Colonic mucosa (tissue), 4 donors: ENCODE measurements at regions not wholly inside any gene's neighbourhood (a gene's known extent, or its start where the extent isn't known, plus 50 kb on each side); places are given as distances from the start of the nearest gene placed in this dataset.

Experiments used
- DNase-seq: peaks from one replicate; pipeline ENCODE4 v3.0.0-alpha.2; 2020
- H3K27ac ChIP-seq: fragments of 200-600 bp; one replicate; pipeline ENCODE4 v1.8.0; 2021
- H3K27me3 ChIP-seq: fragments of 200-600 bp; one replicate; pipeline ENCODE4 v1.8.0; 2021
- H3K36me3 ChIP-seq: fragments of 200-600 bp; one replicate; pipeline ENCODE4 v1.8.0; 2021
- H3K4me1 ChIP-seq: fragments of 200-600 bp; one replicate; pipeline ENCODE4 v1.8.0; 2021; ENCODE audit warnings: mild to moderate bottlenecking
- H3K4me3 ChIP-seq: fragments of 200-600 bp; one replicate; pipeline ENCODE4 v1.8.0; 2021
- H3K9ac ChIP-seq, 2 donors: one replicate each; pipeline ENCODE4 v1.7.0; 2013; ENCODE audit warnings: control low read depth in 2 of 2, low read depth in 2 of 2, low read length in 2 of 2
- H3K9me3 ChIP-seq: fragments of 200-600 bp; one replicate; pipeline ENCODE4 v1.8.0; 2021
- intact Hi-C: fragments of 100-400 bp; cut with DNase I; formaldehyde crosslinking; loops from one replicate; pipeline ENCODE4 v1.14.1; 2022
- TF ChIP-seq, protein P1 (sequence below): fragments of 200-600 bp; IDR thresholded peaks from one replicate; pipeline ENCODE4 v1.8.0; 2022; ENCODE audit warnings: antibody characterized with exemption, mild to moderate bottlenecking
- donor health status: healthy.
- donor health status: DM: no; HTN: no; CAD: no.
- donor health status: DM: no; HTN: no; CAD: no.

DNA sequence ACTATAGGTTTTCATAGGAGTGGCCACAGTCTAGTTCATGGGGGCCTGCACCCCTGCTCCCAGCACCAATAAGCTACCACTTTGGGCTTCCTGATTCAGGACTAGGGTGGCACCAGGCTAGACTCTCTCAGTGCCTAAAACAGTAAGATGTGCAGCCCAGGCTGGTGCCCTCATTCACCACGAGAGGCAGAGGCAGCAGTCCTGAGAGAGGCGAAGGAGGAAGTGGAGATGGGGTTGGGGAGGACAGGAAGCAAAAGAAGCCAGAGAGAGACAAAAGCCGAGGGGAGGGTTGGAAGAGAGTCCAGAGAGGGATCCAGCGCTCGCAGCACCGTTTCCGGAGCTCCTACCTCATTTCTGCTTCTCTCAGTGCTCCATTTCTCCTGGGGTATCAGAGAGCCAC is 180.9 kb downstream of the MED10 start:
- intact Hi-C loops = no loop called here
- no peaks in the 10 kb centered on the region for H3K36me3 ChIP-seq
- no peak overlapping the region for H3K27ac ChIP-seq
- no peak overlapping the region for H3K9ac ChIP-seq
- no peaks in the 10 kb centered on the region for H3K9me3 ChIP-seq
- no peak for DNase-seq
- no peaks in the 10 kb centered on the region for H3K4me1 ChIP-seq
- H3K4me3 ChIP-seq = no peak overlapping the region
- no peaks in the 10 kb centered on the region for H3K27me3 ChIP-seq
- TF ChIP-seq, protein P1, sequence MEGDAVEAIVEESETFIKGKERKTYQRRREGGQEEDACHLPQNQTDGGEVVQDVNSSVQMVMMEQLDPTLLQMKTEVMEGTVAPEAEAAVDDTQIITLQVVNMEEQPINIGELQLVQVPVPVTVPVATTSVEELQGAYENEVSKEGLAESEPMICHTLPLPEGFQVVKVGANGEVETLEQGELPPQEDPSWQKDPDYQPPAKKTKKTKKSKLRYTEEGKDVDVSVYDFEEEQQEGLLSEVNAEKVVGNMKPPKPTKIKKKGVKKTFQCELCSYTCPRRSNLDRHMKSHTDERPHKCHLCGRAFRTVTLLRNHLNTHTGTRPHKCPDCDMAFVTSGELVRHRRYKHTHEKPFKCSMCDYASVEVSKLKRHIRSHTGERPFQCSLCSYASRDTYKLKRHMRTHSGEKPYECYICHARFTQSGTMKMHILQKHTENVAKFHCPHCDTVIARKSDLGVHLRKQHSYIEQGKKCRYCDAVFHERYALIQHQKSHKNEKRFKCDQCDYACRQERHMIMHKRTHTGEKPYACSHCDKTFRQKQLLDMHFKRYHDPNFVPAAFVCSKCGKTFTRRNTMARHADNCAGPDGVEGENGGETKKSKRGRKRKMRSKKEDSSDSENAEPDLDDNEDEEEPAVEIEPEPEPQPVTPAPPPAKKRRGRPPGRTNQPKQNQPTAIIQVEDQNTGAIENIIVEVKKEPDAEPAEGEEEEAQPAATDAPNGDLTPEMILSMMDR = no peak

- H3K27me3 ChIP-seq = no peaks in the 10 kb centered on the region
- H3K9me3 ChIP-seq = no peaks in the 10 kb centered on the region
- no peak overlapping the region for H3K27ac ChIP-seq
- H3K4me3 ChIP-seq = no peak overlapping the region
- no peaks in the 10 kb centered on the region for H3K36me3 ChIP-seq
- H3K9ac ChIP-seq = no peak overlapping the region
- TF ChIP-seq, protein P1 = no peak
- intact Hi-C loops = no loop called here
- no peaks in the 10 kb centered on the region for H3K4me1 ChIP-seq
- DNase-seq = no peak
These were observed 182.5 kb downstream of the MED10 start for GRCh38 chr5:6195711-6196358.

GRCh38 chr5:6194906-6195612 is 183.3 kb downstream of the MED10 start:
- Histone ChIP-seq H3K4me3 (no peak overlapping the region), H3K9ac (no peak overlapping the region), H3K9me3 (no peaks in the 10 kb centered on the region), H3K36me3 (no peaks in the 10 kb centered on the region), H3K27ac (no peak overlapping the region), H3K27me3 (no peaks in the 10 kb centered on the region), H3K4me1 (no peaks in the 10 kb centered on the region)
- TF ChIP-seq, protein P1 = no peak
- intact Hi-C loops = no loop called here
- no peak for DNase-seq

- Histone ChIP-seq H3K9ac (no peak overlapping the region), H3K4me1 (no peaks in the 10 kb centered on the region), H3K36me3 (no peaks in the 10 kb centered on the region), H3K27ac (no peak overlapping the region), H3K9me3 (no peaks in the 10 kb centered on the region), H3K4me3 (no peak overlapping the region), H3K27me3 (no peaks in the 10 kb centered on the region)
- TF ChIP-seq, protein P1 = no peak
- intact Hi-C loops = no loop called here
- DNase-seq = no peak
These were observed 184.0 kb downstream of the MED10 start for GRCh38 chr5:6194261-6194875.

- TF ChIP-seq, protein P1 = no peak
- no peaks in the 10 kb centered on the region for H3K27me3 ChIP-seq
- intact Hi-C loops = no loop called here
- H3K4me1 ChIP-seq = no peaks in the 10 kb centered on the region
- no peak for DNase-seq
- no peak overlapping the region for H3K27ac ChIP-seq
- H3K9me3 ChIP-seq = no peaks in the 10 kb centered on the region
- no peak overlapping the region for H3K4me3 ChIP-seq
- no peak overlapping the region for H3K9ac ChIP-seq
- H3K36me3 ChIP-seq = no peaks in the 10 kb centered on the region
These were observed 185.0 kb downstream of the MED10 start for GRCh38 chr5:6193310-6193709.
